ACC112 (cell line): ENCODE measurements at regions not wholly inside any gene's neighbourhood (a gene's known extent, or its start where the extent isn't known, plus 50 kb on each side); places are given as distances from the start of the nearest gene placed in this dataset.

Source experiments
- H2AFZ ChIP-seq: fragments of 200-600 bp; sonication (generic); one replicate; pipeline ENCODE4 v1.6.0; 2017; ENCODE audit warnings: antibody characterized with exemption, low read length; ENCODE audit not compliant: unreplicated experiment
- H3K27ac ChIP-seq: fragments of 200-600 bp; sonication (generic); 2 replicates; pipeline ENCODE4 v1.5.1; 2014; ENCODE audit warnings: low read depth, mild to moderate bottlenecking, antibody characterized with exemption, low read length, moderate library complexity
- H3K27me3 ChIP-seq: fragments of 200-600 bp; sonication (generic); 2 replicates; pipeline ENCODE4 v1.6.1; 2014; ENCODE audit warnings: mild to moderate bottlenecking, antibody characterized with exemption, low read length, moderate library complexity, mixed read lengths; ENCODE audit not compliant: insufficient read depth
- H3K36me3 ChIP-seq: fragments of 200-600 bp; sonication (generic); 2 replicates; pipeline ENCODE4 v1.6.1; 2016; ENCODE audit warnings: mild to moderate bottlenecking, antibody characterized with exemption, low read length, moderate library complexity, mixed read lengths; ENCODE audit not compliant: insufficient read depth
- H3K4me1 ChIP-seq: fragments of 200-600 bp; sonication (generic); one replicate; pipeline ENCODE4 v1.6.1; 2016; ENCODE audit warnings: low read length, mixed read lengths; ENCODE audit not compliant: insufficient read depth, unreplicated experiment, control insufficient read depth
- H3K4me3 ChIP-seq: fragments of 200-600 bp; sonication (generic); 2 replicates; pipeline ENCODE4 v1.5.1; 2014; ENCODE audit warnings: mild to moderate bottlenecking, low read depth, low read length
- H3K79me2 ChIP-seq: fragments of 200-600 bp; sonication (generic); one replicate; pipeline ENCODE4 v1.6.0; 2016; ENCODE audit warnings: low read length; ENCODE audit not compliant: control insufficient read depth, unreplicated experiment, insufficient read depth

DNA sequence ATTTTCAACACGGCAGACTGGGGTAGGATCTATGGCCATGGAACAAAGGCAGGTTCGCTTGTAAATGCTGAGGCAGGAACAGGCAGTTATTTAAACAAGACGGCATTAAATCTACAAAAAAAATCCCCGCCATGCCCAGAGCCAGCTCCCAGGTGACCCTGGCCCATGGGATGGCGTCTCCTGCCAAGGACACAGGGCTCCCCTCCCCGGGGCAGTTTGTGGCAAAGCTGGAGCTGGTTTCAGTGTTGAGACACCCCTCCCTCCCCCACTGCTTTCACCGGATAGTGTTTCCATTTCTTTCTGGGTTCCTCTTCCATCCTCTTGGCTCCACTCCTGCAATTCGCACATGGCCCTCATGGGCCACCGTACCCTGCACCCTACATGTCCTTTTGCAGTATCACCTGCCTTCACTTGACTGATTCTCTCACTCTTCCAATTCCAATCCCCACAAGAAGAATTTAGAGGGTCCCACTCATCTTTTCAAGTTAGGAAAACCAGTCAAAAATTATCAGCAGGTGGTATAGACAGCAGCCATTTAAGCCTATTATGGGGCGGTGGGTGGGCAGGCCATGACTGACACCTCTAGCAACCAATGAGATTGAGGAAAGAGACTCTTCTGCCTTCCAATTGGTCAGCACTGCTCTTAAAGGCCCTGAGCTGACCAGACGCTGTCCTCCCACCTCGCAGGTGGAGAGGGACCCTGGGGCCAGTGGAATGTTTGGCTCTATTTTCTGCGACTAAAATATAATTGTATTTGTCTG, 52.0 kb downstream of the OLIG1 start:
- Histone ChIP-seq H3K36me3 (no peaks in the 10 kb centered on the region), H3K27me3 (peaks cover 81% of the 10 kb centered on the region), H2AFZ (no peak overlapping the region), H3K4me3 (no peak overlapping the region), H3K79me2 (no peaks in the 10 kb centered on the region), H3K27ac (no peak overlapping the region), H3K4me1 (no peaks in the 10 kb centered on the region)

DNA sequence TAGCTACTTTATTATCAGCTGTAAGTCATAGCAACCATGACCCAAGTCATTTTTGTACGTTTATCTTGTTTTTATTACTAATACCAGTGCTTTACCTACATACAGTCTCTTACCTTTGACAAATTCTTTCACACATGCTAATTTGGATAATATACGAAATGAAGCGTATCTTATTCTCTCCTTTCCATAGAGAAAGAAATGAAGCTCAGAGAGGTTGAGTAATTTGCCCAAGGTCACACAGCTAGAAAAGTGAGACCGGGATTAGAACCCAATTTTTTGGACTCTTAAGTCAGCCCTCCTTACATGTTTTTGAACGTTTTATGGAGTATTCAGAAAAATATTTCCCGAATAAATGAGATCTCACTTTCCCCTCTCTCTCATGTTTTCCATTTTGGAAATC, 52.6 kb downstream of the OLIG1 start:
- Histone ChIP-seq H3K4me3 (no peak overlapping the region), H3K79me2 (no peaks in the 10 kb centered on the region), H3K4me1 (no peaks in the 10 kb centered on the region), H3K27ac (no peak overlapping the region), H3K27me3 (peaks cover 76% of the 10 kb centered on the region), H2AFZ (no peak overlapping the region), H3K36me3 (no peaks in the 10 kb centered on the region)

DNA sequence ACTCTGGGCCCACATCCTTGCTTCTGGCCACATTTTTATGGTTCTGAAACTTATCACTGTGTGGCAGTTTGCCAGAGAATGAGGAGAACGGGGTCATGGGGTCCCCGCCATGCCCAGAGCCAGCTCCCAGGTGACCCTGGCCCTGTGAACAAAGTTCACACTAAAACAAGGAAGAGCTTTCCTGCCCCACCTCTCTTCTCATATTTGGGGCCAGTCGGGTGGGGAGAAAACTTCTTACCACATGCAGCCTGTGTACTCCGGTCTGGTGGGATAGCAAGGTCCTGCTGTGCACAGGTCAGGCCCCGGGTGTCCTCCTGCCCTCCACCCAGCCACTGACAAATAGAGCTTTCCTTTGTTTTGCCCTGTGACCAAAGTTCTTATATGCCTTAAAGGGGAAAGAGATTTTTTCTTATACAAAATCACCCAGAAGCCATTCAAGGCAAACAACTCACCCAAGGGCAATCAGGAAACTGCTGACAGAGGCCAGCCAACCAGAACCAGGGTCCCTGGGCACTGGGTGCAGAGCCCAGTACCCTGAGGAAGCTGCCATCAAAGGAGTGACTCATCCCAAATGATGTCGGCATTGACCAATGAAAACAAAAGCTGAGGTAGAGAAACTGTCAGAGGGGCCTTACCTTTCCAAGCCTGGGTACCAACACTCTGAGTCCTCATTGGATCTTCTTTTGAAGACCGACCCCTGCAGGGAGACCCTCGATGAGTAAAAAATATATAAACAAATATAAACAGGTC, 53.6 kb downstream of the OLIG1 start:
- Histone ChIP-seq H3K79me2 (no peaks in the 10 kb centered on the region), H3K27ac (no peak overlapping the region), H2AFZ (no peak overlapping the region), H3K4me1 (peaks cover 3% of the 10 kb centered on the region), H3K36me3 (no peaks in the 10 kb centered on the region), H3K4me3 (no peak overlapping the region), H3K27me3 (peaks cover 76% of the 10 kb centered on the region)

DNA sequence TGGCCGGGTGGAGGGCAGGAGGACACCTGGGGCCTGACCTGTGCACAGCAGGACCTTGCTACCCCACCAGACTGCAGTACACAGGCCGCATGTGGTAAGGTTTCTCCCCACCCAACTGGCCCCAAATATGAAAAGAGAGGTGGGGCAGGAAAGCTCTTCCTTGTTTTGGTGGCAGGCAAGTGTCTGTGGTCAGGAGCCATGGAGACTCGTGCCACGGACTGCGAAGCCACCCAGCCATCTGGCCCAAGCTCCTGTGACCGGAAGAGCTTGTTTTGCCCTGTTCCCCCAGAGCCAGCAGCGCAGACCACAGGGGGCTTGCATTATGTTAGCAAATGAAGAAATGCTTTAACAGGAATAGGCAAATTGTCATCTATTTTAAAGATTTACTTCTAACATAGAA, 54.9 kb downstream of the OLIG1 start:
- H3K36me3 ChIP-seq, result no peaks in the 10 kb centered on the region
- H3K4me1 ChIP-seq, result peaks cover 3% of the 10 kb centered on the region
- H3K27ac ChIP-seq, result no peak overlapping the region
- H3K4me3 ChIP-seq, result no peak overlapping the region
- H3K27me3 ChIP-seq, result peaks cover 74% of the 10 kb centered on the region
- H3K79me2 ChIP-seq, result no peaks in the 10 kb centered on the region
- H2AFZ ChIP-seq, result no peak overlapping the region

DNA sequence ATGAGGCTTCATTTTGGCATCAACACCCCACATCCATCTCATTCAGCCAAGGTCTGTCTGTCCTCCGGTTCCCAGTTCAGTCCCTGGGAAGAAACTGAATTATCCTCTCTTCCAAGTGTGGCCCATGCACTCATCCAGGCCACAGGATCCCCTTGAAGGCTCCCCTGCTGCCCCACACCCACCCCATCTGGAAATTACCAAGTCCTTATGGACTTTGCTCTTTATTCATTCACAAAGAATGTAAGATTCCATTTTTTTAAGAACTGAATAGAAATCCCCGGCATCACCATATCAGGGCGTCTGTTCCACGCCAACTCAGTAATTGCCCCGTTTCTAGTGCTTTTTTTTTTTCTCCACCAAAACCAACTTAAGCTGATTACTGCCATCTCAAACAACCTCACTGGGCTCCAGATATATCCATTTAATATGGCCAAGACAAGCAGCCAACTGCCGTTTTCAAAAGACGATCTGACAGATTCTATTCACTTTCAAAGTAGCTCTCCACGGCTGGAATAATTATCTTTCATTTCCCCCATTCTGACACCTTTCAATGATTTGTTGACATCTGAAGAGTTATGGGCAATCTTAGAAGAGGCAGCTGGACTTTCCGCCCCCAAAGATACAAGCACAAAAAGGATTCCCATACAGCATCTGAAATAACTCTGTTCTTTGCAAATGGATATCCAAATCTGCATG, 55.9 kb downstream of the OLIG1 start:
- Histone ChIP-seq H2AFZ (no peak overlapping the region), H3K79me2 (no peaks in the 10 kb centered on the region), H3K4me3 (no peak overlapping the region), H3K36me3 (no peaks in the 10 kb centered on the region), H3K27me3 (peaks cover 74% of the 10 kb centered on the region), H3K27ac (no peak overlapping the region), H3K4me1 (peaks cover 3% of the 10 kb centered on the region)

DNA sequence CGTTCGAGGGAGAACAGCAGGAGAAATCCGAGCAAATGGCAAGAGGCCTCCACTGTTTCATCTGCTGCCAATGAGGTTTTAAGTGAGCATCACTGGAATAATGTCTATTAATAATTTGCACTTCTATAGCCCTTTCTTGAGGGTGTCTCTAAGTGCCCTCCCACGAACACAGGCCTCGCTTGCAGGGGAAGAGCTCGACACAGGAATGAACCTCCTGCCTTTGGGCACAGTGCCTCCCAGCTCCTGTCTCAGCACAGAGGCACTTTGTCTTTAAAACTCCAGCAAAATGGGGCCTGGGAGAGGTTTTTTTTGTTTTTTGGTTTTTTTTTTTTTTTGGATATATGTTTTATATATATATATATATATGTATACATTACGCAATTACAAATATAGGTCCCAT, 56.6 kb downstream of the OLIG1 start:
- H3K4me1 ChIP-seq, result peaks cover 3% of the 10 kb centered on the region
- no peaks in the 10 kb centered on the region for H3K36me3 ChIP-seq
- no peak overlapping the region for H3K27ac ChIP-seq
- peaks cover 75% of the 10 kb centered on the region for H3K27me3 ChIP-seq
- H3K79me2 ChIP-seq, result no peaks in the 10 kb centered on the region
- H3K4me3 ChIP-seq, result peak overlapping the region; percentile 74; the same call in 1 of the 2 replicates
- H2AFZ ChIP-seq, result no peak overlapping the region

DNA sequence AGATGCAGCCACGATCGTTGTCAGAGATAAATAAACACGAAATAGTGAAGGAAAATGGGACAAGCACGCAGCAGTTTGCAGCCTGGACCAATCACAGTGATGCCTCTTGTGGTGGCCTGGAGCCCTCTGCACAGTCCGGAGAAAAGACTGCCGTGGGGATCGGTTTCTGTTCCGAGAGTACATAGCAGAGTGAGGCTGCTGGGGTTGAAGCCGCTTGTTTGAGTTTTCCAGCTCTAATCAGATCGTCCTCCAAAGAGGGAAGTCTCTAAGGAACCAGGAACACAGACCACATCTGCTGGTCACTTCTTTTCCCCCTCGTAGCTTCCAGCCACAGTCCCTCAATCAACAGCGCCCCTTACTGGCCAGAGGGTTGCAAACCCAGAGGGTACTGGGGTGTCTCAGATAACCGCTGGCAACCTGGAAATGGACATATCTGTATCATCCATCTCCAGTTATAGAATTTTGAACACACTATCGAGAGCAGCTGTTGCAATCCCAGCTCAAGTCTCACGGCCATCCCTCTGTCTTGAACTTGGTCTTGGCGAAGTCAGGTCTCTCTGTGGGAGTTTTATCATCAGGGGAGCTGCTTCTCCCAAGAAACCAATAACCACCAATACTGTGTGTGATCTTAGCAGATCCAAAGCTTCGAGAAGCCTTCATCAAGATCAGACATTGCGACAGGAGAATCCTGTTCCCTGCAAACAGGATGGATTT, 57.4 kb downstream of the OLIG1 start:
- Histone ChIP-seq H2AFZ (peak overlapping the region; percentile 75), H3K4me1 (peaks cover 3% of the 10 kb centered on the region)

DNA sequence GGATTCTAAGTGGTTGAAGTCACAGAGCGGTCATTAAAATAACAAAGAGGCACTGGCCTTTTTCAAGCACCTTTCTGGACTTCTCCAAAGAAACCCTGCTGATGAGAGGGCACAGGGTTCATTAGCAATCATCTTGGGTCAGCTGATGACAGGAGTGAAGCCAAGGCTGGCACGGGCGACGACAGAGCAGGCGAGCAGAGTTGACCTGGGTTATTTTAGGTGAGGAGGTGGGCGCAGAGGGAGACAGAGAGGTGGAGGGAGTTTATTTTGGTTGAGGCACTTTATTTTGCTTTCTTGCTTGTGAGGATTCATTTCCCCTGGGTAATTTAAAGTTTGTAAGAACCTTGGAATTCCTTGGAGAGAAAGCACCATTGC, 57.9 kb downstream of the OLIG1 start:
- H3K36me3 ChIP-seq, result no peaks in the 10 kb centered on the region
- peaks cover 3% of the 10 kb centered on the region for H3K4me1 ChIP-seq
- H3K27me3 ChIP-seq, result peaks cover 73% of the 10 kb centered on the region
- H3K27ac ChIP-seq, result no peak overlapping the region
- no peaks in the 10 kb centered on the region for H3K79me2 ChIP-seq
- no peak overlapping the region for H2AFZ ChIP-seq
- no peak overlapping the region for H3K4me3 ChIP-seq

More for the DNA sequence above, 57.4 kb downstream of the OLIG1 start:
- H3K79me2 ChIP-seq, result no peaks in the 10 kb centered on the region
- no peaks in the 10 kb centered on the region for H3K36me3 ChIP-seq
- peaks cover 74% of the 10 kb centered on the region for H3K27me3 ChIP-seq
- H3K27ac ChIP-seq, result no peak overlapping the region
- H3K4me3 ChIP-seq, result peak overlapping the region; percentile 74

DNA sequence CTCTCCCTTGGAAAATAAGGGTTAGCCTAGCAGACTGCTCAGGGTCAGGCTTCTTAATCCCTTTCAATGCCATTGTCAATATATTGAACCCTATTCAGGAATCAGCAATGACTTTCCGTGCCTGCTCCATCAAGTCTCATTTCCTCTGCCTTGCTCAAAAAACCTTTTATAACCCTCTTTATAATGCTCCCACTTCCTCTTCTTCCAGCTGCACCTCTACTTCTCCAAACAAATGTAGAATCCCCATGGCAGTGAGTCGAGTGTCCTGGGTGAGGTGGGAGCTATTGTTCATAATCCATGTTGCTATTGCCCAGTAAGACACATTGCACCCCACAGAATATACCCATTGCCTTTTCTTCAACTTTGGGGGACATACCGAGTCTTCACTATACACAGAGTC, 58.6 kb downstream of the OLIG1 start:
- Histone ChIP-seq H3K27ac (no peak overlapping the region), H3K27me3 (peaks cover 69% of the 10 kb centered on the region), H3K36me3 (no peaks in the 10 kb centered on the region), H3K4me3 (no peak overlapping the region), H3K4me1 (peaks cover 3% of the 10 kb centered on the region), H3K79me2 (no peaks in the 10 kb centered on the region), H2AFZ (no peak overlapping the region)

DNA sequence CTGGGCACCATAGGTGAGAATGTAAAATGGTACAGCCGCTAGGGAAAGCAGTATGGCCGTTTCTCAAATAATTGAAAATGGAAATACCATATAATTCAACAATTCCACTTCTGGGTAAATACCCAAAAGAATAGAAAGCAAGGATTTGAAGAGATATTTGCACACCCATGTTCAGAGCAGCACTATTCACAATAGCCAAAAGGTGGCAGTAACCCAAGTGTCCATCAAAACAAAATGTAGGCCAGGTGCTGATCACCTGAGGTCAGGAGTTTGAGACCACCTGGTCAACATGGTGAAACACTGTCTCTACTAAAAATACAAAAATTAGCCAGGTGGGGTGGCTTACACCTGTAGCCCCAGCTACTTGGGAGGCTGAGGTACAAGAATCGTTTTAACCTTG, 62.1 kb downstream of the OLIG1 start:
- Histone ChIP-seq H3K27me3 (peaks cover 82% of the 10 kb centered on the region), H3K79me2 (no peaks in the 10 kb centered on the region), H3K4me3 (no peak overlapping the region), H3K4me1 (peaks cover 3% of the 10 kb centered on the region), H3K27ac (no peak overlapping the region), H2AFZ (no peak overlapping the region), H3K36me3 (no peaks in the 10 kb centered on the region)
